Caco-2 (cell line): ENCODE measurements at regions not wholly inside any gene's neighbourhood (a gene's known extent, or its start where the extent isn't known, plus 50 kb on each side); places are given as distances from the start of the nearest gene placed in this dataset.

ENCODE experiments used
- BruUV-seq: library from RNA; stranded (reverse); fragments of 400-500 nt; replicated peaks from 2 replicates; lab custom pipeline; 2021; lab: Mats Ljungman, UMichigan
- CTCF ChIA-PET: fragments of 300-600 bp; sonication (Branson Sonifier 250); formaldehyde crosslinking; loops from one replicate; lab custom pipeline; 2022; ENCODE audit warnings: antibody characterized with exemption; lab: Charles Lee
- POLR2A ChIA-PET: fragments of 300-600 bp; sonication (Branson Sonifier 250); formaldehyde crosslinking; loops from one replicate; lab custom pipeline; 2022; ENCODE audit warnings: antibody characterized with exemption; lab: Charles Lee
- DNase-seq, 2 experiments: peaks; one replicate each; pipeline versions ENCODE4 v3.0.0 to v3.0.0-alpha.2; 2020 to 2022
- H3K27me3 ChIP-seq: replicated peaks from 2 replicates; pipeline ENCODE4 v1.6.0; 2011; ENCODE audit warnings: low read length; ENCODE audit not compliant: control insufficient read depth, insufficient read depth
- H3K36me3 ChIP-seq: 2 replicates; pipeline ENCODE4 v1.5.1; 2011; ENCODE audit warnings: low read length; ENCODE audit not compliant: control insufficient read depth, insufficient read depth
- H3K4me1 ChIP-seq: fragments of 250-450 bp; sonication (Bioruptor Pico); 2 replicates; pipeline ENCODE4 v1.5.1; 2020; ENCODE audit warnings: mild to moderate bottlenecking
- H3K4me3 ChIP-seq: 2 replicates; pipeline ENCODE4 v1.5.1; 2011; ENCODE audit warnings: low read depth, mild to moderate bottlenecking, control low read depth, low read length
- H3K9me3 ChIP-seq: fragments of 250-450 bp; sonication (Bioruptor Pico); 2 replicates; pipeline ENCODE4 v1.5.1; 2020; ENCODE audit warnings: mild to moderate bottlenecking, moderate library complexity
- H3K27ac Mint-ChIP-seq: one replicate; pipeline ENCODE4 v1.8.0; 2022; ENCODE audit warnings: mixed read lengths; ENCODE audit not compliant: unreplicated experiment
- H3K27me3 Mint-ChIP-seq: one replicate; pipeline ENCODE4 v1.8.0; 2022; ENCODE audit warnings: mixed read lengths; ENCODE audit not compliant: insufficient read depth, unreplicated experiment
- H3K36me3 Mint-ChIP-seq: one replicate; pipeline ENCODE4 v1.8.0; 2022; ENCODE audit warnings: mild to moderate bottlenecking, mixed read lengths; ENCODE audit not compliant: insufficient read depth, unreplicated experiment
- H3K4me1 Mint-ChIP-seq: one replicate; pipeline ENCODE4 v1.8.0; 2022; ENCODE audit warnings: low read depth, mixed read lengths; ENCODE audit not compliant: unreplicated experiment
- H3K4me3 Mint-ChIP-seq: one replicate; pipeline ENCODE4 v1.8.0; 2022; ENCODE audit warnings: mild to moderate bottlenecking, moderate library complexity, mixed read lengths; ENCODE audit not compliant: unreplicated experiment
- H3K9me3 Mint-ChIP-seq: one replicate; pipeline ENCODE4 v1.8.0; 2022; ENCODE audit warnings: mixed read lengths; ENCODE audit not compliant: unreplicated experiment
- CTCF ChIP-seq, 2 experiments: fragments of 200-600 bp in 1 of 2; IDR thresholded peaks; 1 replicate in 1 of 2; 2 replicates in 1 of 2; pipeline versions ENCODE4 v1.5.1 to v1.8.0; 2011 to 2022; ENCODE audit warnings: antibody characterized with exemption in 1 of 2, control low read depth in 1 of 2, inconsistent platforms in 1 of 2, low read depth in 1 of 2, low read length in 1 of 2, mild to moderate bottlenecking in 1 of 2, moderate library complexity in 1 of 2; ENCODE audit not compliant: insufficient read depth in 1 of 2, severe bottlenecking in 1 of 2, unreplicated experiment in 1 of 2
- intact Hi-C: fragments of 100-400 bp; cut with micrococcal nuclease; formaldehyde crosslinking; loops from one replicate; pipeline ENCODE4 v1.10.0; 2022; ENCODE audit not compliant: unreplicated experiment

DNA sequence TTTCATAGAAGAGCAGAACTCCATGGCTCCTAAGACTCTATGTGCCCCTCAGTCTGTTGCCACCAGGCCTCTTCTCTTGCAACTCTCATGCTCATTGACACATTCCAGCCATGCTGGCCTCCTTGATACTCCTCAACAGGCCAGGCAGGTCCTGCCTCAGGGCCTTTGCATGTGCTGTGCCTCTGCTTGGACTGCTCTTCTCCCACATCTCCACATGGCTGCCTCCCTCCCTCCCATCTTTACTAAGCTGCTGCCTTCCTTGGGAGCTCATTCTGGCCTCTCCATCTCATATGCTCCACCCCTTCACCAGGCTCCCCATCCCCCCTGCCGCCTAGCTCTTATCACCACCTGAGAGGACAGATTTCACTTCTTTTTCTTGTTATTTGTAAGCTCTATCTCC is 103.8 kb upstream of the GPR26 start:
- H3K4me1 Mint-ChIP-seq: no peaks in the 10 kb centered on the region
- Histone ChIP-seq H3K9me3 (no peaks in the 10 kb centered on the region), H3K36me3 (no peaks in the 10 kb centered on the region), H3K4me1 (no peaks in the 10 kb centered on the region), H3K27me3 (no peaks in the 10 kb centered on the region), H3K4me3 (no peak overlapping the region)
- CTCF ChIA-PET: interaction anchor here (0.5 kb wide), 1 partner anchor 13 kb away, joined by 3 read pairs; no protein-coding TSS in a partner anchor
- intact Hi-C loops: no loop called here
- peaks cover 9% of the 10 kb centered on the region for H3K27me3 Mint-ChIP-seq
- TF ChIP-seq CTCF (IDR thresholded peaks at IDR 0.05; ENCODE audit: insufficient read depth in 1 of 2, low read depth in 1 of 2, low read length in 1 of 2, severe bottlenecking in 1 of 2, unreplicated experiment in 1 of 2): no peak
- no peak overlapping the region for H3K4me3 Mint-ChIP-seq
- H3K9me3 Mint-ChIP-seq: no peaks in the 10 kb centered on the region
- no peak for DNase-seq
- no TSS peak for BruUV-seq
- POLR2A ChIA-PET: no interaction called here
- no peak overlapping the region for H3K27ac Mint-ChIP-seq
- H3K36me3 Mint-ChIP-seq: no peaks in the 10 kb centered on the region

GRCh38 chr10:123562811-123563580 is 103.2 kb upstream of the GPR26 start:
- Mint-ChIP-seq H3K36me3 (no peaks in the 10 kb centered on the region), H3K9me3 (no peaks in the 10 kb centered on the region), H3K4me1 (no peaks in the 10 kb centered on the region), H3K4me3 (no peak overlapping the region), H3K27ac (no peak overlapping the region), H3K27me3 (peaks cover 13% of the 10 kb centered on the region)
- Histone ChIP-seq H3K36me3 (no peaks in the 10 kb centered on the region), H3K9me3 (no peaks in the 10 kb centered on the region), H3K27me3 (no peaks in the 10 kb centered on the region), H3K4me1 (no peaks in the 10 kb centered on the region), H3K4me3 (no peak overlapping the region)
- intact Hi-C loops: no loop called here
- POLR2A ChIA-PET: no interaction called here
- no peak for DNase-seq
- BruUV-seq: no TSS peak
- CTCF ChIA-PET: interaction anchor here (0.5 kb wide), 2 partner anchors 12 to 1194 kb away, joined by 3 read pairs; no protein-coding TSS in a partner anchor
- no peak for TF ChIP-seq CTCF (IDR thresholded peaks at IDR 0.05; ENCODE audit: insufficient read depth in 1 of 2, low read depth in 1 of 2, low read length in 1 of 2, severe bottlenecking in 1 of 2, unreplicated experiment in 1 of 2)

GRCh38 chr10:123563581-123563855 is 102.6 kb upstream of the GPR26 start:
- no peak for TF ChIP-seq CTCF (IDR thresholded peaks at IDR 0.05; ENCODE audit: insufficient read depth in 1 of 2, low read depth in 1 of 2, low read length in 1 of 2, severe bottlenecking in 1 of 2, unreplicated experiment in 1 of 2)
- ChIA-PET POLR2A (no interaction called here), CTCF (interaction anchor here (0.5 kb wide), 1 partner anchor 1194 kb away, joined by 3 read pairs; no protein-coding TSS in a partner anchor)
- Histone ChIP-seq H3K27me3 (no peaks in the 10 kb centered on the region), H3K9me3 (no peaks in the 10 kb centered on the region), H3K4me3 (no peak overlapping the region), H3K36me3 (no peaks in the 10 kb centered on the region), H3K4me1 (no peaks in the 10 kb centered on the region)
- H3K4me3 Mint-ChIP-seq: no peak overlapping the region
- intact Hi-C loops: no loop called here
- BruUV-seq: no TSS peak
- H3K9me3 Mint-ChIP-seq: no peaks in the 10 kb centered on the region
- no peak for DNase-seq
- H3K27ac Mint-ChIP-seq: no peak overlapping the region
- H3K27me3 Mint-ChIP-seq: peaks cover 15% of the 10 kb centered on the region
- H3K4me1 Mint-ChIP-seq: no peaks in the 10 kb centered on the region
- no peaks in the 10 kb centered on the region for H3K36me3 Mint-ChIP-seq
